NK-92 treated with Interleukin-12 subunit alpha and Interleukin-12 subunit beta, amount 100 ng/mL, for 24 hours (cell line): ENCODE measurements at regions not wholly inside any gene's neighbourhood (a gene's known extent, or its start where the extent isn't known, plus 50 kb on each side); places are given as distances from the start of the nearest gene placed in this dataset.

Source experiments
- DNase-seq: peaks from one replicate; lab custom pipeline; 2025; lab: John Stamatoyannopoulos, UW

DNA sequence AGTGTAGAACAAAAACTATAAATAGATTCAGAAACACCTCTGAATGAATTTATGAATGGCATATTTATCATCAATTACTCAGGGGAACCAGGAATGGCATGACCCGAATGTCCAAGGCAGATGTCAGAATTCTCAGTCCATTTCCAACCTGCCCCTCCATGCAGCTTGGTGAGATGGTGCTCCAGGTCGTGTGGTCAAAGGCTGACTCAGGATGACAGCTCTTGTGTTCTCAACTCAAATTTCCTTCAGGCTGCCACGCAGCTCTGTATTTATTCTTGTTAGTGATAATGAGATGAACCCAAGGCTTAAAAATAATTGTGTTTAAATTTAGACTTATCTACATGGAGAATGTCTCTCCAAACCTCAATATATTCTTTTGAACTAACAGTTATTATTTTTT is 146.9 kb downstream of the METTL4 start:
- DNase-seq = no peak

GRCh38 chr18:2425426-2426317 is 145.6 kb downstream of the METTL4 start:
- no peak for DNase-seq

DNA sequence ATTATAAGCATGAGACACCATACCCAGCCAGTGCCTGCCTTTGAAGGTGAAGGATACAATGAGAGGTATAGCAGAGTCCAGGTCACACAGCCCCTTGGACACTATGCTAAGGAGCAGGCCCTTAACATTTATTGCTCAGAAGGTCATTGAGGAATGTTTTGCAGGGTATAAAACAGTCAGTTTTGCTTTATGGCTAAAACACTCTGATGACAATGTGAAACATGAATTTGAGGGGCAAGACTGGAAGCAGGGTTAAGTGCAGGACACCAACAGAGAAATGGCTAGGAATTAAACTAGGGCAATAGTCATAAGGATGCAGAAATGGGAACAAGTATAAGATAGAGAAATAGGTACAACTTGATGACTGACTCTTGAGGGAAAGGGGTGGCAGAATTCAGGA is 141.1 kb downstream of the METTL4 start:
- DNase-seq = no peak

DNA sequence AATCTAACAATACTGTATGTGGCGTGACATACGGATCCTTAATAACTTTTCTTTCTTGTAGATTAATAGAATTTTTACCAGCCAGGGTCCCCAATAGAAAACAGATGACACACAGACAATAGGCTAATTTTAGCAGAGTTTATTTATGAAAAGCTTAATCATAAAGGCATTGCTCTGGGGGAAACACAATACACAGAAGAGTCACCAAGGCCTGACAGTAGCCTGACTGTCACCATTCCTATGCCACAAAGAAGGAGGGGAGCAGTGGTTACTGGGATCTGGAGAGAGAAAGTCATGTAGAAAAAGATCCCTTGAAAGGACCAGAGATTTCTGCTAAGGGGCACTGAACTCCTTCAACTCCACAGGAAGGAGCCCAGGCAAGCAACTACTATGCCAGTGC is 139.5 kb downstream of the METTL4 start:
- no peak for DNase-seq

DNA sequence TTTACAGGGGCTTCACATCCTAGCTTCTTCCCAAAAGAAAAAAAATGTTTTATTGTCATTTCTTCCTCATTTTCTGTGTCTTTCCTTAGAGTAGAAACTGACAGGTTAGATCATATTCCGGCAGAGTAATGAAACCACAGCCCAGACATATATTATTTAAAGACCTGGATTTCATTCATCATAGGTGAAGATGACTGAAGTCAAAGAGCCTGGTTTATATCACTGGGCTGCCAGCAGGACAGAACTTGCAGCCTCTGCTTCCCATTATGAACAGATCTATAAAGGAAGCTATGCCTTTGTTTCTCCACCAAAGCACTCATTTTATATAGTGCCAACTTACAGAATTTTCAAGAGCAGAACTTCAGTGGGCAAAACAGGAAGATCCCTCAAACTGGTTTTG is 137.9 kb downstream of the METTL4 start:
- no peak for DNase-seq

DNA sequence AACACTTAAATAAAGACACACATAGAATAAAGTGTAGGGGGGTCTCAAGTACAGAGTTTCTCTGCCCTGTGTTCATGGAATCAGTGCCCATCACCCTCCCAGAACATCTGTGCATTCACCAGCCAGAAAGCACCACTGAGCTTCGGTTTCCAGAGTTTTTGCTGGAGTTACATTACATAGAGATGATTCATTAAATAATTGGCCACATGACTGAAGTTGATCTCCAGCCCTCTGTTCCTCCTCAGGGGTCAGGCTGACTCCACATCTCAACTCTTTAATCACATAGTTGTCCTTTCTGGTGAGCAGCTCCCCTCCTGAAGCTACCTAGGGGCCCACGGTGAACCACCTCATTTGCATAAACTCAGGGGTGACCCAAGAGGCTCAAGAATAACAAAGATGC is 129.8 kb downstream of the METTL4 start:
- DNase-seq = no peak

- no peak for DNase-seq
Measured at GRCh38 chr18:2442006-2442405, 129.3 kb downstream of the METTL4 start.

GRCh38 chr18:2442726-2443275 is 128.5 kb downstream of the METTL4 start:
- DNase-seq = no peak

- DNase-seq = no peak
Measured at GRCh38 chr18:2444201-2444875, 127.0 kb downstream of the METTL4 start.

- no peak for DNase-seq
Measured at GRCh38 chr18:2448565-2449151, 122.6 kb downstream of the METTL4 start.

DNA sequence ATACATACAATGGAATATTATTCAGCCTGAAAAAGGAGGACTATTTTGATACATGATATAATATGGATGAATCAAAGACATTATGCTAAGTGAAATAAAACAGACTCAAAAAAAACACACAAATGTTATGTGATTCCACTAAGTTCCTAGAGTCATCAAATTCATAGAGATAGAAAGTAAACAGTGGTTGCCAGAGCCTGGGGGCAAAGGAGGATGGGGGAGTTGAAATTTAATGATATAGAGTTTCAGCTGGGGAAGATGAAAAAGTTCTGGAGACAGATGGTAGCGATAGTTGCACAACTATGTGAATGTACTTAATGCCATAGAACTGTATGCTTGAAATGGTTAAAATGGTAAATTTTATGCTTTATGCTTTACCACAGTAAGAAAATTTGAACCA is 119.7 kb downstream of the METTL4 start:
- no peak for DNase-seq

DNA sequence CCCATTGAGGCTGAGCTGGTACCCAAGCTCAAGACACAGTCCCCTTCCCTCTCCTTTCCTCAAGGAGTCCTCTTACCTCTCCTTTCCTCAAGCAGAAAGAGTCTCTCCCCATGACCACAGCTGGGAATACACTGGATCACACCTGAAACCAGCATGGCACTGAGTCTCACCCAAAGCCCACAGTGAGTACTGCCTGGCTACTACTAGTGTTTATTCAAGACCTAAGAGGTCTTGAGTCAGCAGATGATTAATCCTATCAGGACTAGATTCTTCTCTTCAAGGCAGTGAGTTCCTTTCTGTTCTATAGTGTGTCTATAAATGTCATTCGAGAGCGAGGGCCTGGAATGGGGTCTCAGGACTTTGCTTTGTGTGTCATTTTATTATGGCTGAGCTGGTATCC is 111.4 kb downstream of the METTL4 start:
- DNase-seq = no peak

- no peak for DNase-seq
Measured at GRCh38 chr18:2466978-2467377, 104.3 kb downstream of the METTL4 start.

- no peak for DNase-seq
Measured at GRCh38 chr18:2468051-2468450, 103.3 kb downstream of the METTL4 start.

GRCh38 chr18:2471523-2471922 is 99.8 kb downstream of the METTL4 start:
- DNase-seq = no peak

- DNase-seq = no peak
Measured at GRCh38 chr18:2478662-2479061, 92.6 kb downstream of the METTL4 start.

GRCh38 chr18:2480536-2480935 is 90.8 kb downstream of the METTL4 start:
- DNase-seq = no peak

DNA sequence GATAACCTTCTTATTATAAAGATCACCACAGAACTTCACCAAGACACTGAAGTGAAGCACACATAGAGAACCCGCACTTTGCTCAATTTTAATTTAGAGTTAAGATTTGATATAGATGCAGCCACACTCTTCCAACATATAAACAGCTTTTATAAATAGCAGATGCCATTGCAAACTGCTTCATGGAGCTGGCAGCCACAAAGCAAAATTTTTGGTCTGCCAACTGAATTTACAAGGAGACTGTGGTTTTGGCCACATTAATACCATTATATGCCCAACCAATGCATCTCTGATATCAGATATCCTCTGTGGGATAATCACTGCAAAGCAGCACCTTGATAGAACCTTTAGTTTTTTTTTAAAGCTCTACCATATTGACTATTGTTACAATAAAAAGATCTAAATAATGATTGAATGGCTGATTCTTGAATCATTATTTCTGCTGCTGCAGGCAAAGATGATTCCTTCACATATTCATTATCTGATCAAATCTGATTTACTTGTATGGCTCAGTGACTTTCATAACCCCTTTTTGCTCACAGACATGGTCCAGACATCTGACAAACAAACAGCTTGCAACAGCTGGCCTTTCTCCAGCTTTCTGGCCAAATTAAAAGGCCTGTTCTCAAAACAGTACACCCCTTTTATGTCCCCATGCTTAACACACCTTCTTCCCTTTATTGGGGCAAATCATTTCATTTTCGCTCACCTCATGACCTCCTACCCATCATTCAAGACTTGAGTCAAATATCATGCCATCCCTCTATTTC is 88.4 kb downstream of the METTL4 start:
- DNase-seq = no peak

- DNase-seq = no peak
Measured at GRCh38 chr18:2485983-2486382, 85.3 kb downstream of the METTL4 start.

- no peak for DNase-seq
Measured at GRCh38 chr18:2486426-2486825, 84.9 kb downstream of the METTL4 start.
